GM12891 (cell line): ENCODE measurements at regions not wholly inside any gene's neighbourhood (a gene's known extent, or its start where the extent isn't known, plus 50 kb on each side); places are given as distances from the start of the nearest gene placed in this dataset.
A peak's percentile ranks its signal among the peaks of the same experiment; 100 is the strongest.

Experiments used
- DNase-seq: peaks from one replicate; pipeline ENCODE4 v3.0.0; 2011; ENCODE audit warnings: low spot score; ENCODE audit not compliant: insufficient read length
- FAIRE-seq: peaks from 2 replicates; lab custom pipeline; 2011; peaks lifted over from hg19 to GRCh38; lab: Jason Lieb, UNC
- PAX5 ChIP-seq: IDR thresholded peaks from 2 replicates; pipeline ENCODE4 v1.6.1; 2011; ENCODE audit warnings: low read length, moderate library complexity, mild to moderate bottlenecking; ENCODE audit not compliant: insufficient read depth, severe bottlenecking
- POLR2A ChIP-seq: IDR thresholded peaks from 2 replicates; pipeline ENCODE4 v1.6.1; 2011; ENCODE audit warnings: low read depth, low read length, control low read depth
- POLR2AphosphoS5 ChIP-seq: IDR thresholded peaks from 2 replicates; pipeline ENCODE4 v1.6.1; 2011; ENCODE audit warnings: low read depth, low read length, control low read depth
- POU2F2 ChIP-seq: IDR thresholded peaks from 2 replicates; pipeline ENCODE4 v1.6.1; 2011; ENCODE audit warnings: low read depth, mild to moderate bottlenecking, control low read depth, low read length, moderate library complexity
- SPI1 ChIP-seq: IDR thresholded peaks from 2 replicates; pipeline ENCODE4 v1.6.1; 2011; ENCODE audit warnings: low read depth, low read length, control low read depth
- TAF1 ChIP-seq: IDR thresholded peaks from 2 replicates; pipeline ENCODE4 v1.6.1; 2011; ENCODE audit warnings: low read depth, low read length, control low read depth

GRCh38 chr14:89646971-89647370, 229.9 kb upstream of the FOXN3 start:
- FAIRE-seq (no peak), DNase-seq (no peak)
- TF ChIP-seq TAF1: no peak
- TF ChIP-seq PAX5: no peak
- TF ChIP-seq SPI1: no peak

DNA sequence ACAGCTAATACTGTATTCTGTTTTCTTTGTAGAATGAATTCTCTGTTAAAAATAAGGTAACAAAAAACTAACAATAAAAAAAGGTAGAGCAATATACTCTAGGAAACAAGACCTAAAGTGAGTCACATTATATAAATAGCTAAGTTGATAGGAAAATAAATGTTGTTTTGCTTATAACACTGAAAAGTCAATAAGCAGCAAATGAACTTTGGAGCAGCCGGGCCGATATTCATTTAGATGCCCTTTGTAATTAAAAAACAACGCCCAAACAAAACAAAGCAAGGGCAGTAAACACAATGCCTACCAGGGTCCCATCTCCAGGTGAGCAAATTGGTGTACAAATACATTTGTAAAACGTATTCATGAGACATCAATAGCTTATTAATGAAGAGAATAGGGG, 227.6 kb upstream of the FOXN3 start:
- FAIRE-seq: no peak
- no peak for TF ChIP-seq POU2F2
- no peak for TF ChIP-seq TAF1
- TF ChIP-seq SPI1: no peak
- TF ChIP-seq POLR2AphosphoS5: no peak
- TF ChIP-seq POLR2A: no peak
- no peak for TF ChIP-seq PAX5
- no peak for DNase-seq

- DNase-seq (peak; percentile 26), FAIRE-seq (peak; percentile 97)
- TF ChIP-seq POLR2AphosphoS5 (no peak), TAF1 (no peak), PAX5 (no peak), SPI1 (no peak), POLR2A (no peak), POU2F2 (no peak)
Observed at GRCh38 chr14:89641495-89642175, 224.6 kb upstream of the FOXN3 start.

DNA sequence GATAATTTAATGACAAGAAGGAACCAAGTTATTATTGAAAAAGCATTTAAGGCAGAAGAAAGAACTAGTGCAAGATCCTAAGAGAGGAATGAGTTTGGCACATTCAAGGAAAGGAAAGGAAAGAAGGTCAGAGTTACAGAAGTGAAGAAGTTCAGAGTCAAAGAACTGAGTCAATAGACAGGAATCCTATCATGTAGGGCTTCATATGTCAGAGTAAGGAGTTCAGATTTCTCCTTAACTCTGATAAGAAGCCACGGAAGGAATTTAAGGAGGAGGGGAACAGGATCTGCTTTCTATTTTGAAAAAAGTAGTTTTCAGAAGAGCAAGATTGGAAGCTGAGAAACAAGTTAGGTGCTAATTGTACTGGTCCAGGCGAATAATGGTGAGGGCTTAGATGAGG, 223.1 kb upstream of the FOXN3 start:
- no peak for DNase-seq
- no peak for TF ChIP-seq PAX5
- TF ChIP-seq SPI1: no peak
- TF ChIP-seq POLR2AphosphoS5: no peak
- no peak for TF ChIP-seq POU2F2
- no peak for TF ChIP-seq POLR2A
- no peak for TF ChIP-seq TAF1
- FAIRE-seq: peak; percentile 60

- FAIRE-seq: no peak
- TF ChIP-seq POU2F2: no peak
- no peak for TF ChIP-seq POLR2A
- no peak for TF ChIP-seq TAF1
- TF ChIP-seq SPI1: no peak
- TF ChIP-seq POLR2AphosphoS5: no peak
- TF ChIP-seq PAX5: no peak
- DNase-seq: no peak
Observed at GRCh38 chr14:89639687-89640086, 222.7 kb upstream of the FOXN3 start.

DNA sequence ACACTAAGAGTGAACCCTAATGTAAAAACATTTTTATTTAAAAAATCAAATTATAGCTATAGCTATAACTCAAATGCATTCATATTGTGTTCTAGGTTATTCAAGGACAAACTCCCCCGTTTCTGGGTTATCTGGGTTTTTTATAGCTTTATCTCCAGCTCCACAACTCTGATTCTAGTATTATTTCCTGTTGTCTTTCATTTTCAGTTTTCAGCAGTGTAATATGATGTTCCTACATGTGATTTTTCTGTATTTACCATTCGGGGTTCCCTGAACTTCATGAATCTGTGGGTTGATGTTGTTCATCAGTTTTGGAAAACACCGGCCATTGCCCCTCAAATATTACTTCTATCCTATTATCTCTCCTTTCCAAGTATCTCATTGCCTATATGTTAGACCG, 221.9 kb upstream of the FOXN3 start:
- DNase-seq (no peak), FAIRE-seq (no peak)
- TF ChIP-seq TAF1 (no peak), PAX5 (no peak), SPI1 (no peak), POU2F2 (no peak), POLR2AphosphoS5 (no peak), POLR2A (no peak)

DNA sequence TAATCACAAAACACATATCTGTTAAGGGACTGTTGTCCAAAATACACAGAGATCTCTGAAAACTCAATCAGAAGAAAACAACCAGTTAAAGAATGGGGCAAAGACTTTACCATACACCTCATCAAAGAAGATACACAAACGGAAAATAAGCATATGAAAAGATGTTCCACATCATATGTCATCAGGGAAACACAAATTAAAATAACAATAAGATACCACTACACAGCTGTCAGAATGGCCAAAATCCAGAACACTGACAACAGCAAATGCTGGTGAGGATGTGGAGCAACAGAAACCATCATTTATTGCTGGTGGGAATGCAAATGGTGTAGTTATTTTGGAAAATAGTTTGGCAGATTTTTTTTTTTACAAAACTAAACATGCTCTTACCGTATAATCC, 220.5 kb upstream of the FOXN3 start:
- FAIRE-seq (no peak), DNase-seq (no peak)
- TF ChIP-seq SPI1 (no peak), PAX5 (no peak), POLR2A (no peak), POU2F2 (no peak), POLR2AphosphoS5 (no peak), TAF1 (no peak)

GRCh38 chr14:89635615-89636014, 218.6 kb upstream of the FOXN3 start:
- FAIRE-seq: no peak
- no peak for TF ChIP-seq TAF1
- no peak for TF ChIP-seq POU2F2
- no peak for TF ChIP-seq POLR2AphosphoS5
- TF ChIP-seq POLR2A: no peak
- no peak for TF ChIP-seq SPI1
- no peak for TF ChIP-seq PAX5
- DNase-seq: no peak

GRCh38 chr14:89634037-89634436, 217.0 kb upstream of the FOXN3 start:
- DNase-seq (no peak), FAIRE-seq (no peak)
- TF ChIP-seq POLR2A (no peak), PAX5 (no peak), POLR2AphosphoS5 (no peak), SPI1 (no peak), POU2F2 (no peak)

DNA sequence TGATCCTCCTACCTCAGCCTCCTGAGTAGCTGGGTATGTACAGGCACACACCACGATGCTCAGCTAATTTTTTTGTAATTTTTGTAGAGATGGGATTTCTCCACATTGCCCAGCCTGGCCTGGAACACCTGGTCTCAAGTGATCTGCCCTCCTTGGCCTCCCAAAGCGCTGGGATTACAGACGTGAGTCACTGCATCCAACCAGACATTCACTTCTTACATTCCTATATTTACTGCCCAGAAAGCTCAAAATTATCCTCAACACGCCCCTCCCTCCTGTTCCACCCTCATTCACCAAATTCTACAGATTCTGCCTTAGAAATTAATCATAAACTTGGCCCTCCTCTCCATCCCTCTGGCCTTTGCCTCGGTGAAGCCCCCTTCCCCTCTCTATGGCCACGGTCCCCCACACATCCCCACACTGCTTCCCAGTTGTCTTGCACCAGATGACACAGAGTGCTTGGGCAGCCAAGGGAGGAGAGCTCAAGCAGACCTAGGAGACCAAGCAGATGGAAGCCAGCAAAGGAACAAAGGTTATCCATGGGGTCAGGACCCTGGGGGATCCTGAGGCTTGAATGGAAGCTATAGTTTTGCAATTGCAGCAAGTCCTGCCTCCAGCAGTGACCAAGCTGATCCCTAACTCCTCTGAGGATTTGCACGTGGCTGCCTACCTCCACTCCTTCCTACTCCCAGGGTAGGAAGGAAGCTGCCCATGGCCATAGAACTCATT, 213.2 kb upstream of the FOXN3 start:
- FAIRE-seq: no peak
- DNase-seq: no peak
- TF ChIP-seq POU2F2: no peak
- TF ChIP-seq POLR2A: no peak
- no peak for TF ChIP-seq TAF1
- TF ChIP-seq POLR2AphosphoS5: no peak
- TF ChIP-seq SPI1: no peak
- TF ChIP-seq PAX5: no peak
